HCT116 (cell line): ENCODE measurements at regions not wholly inside any gene's neighbourhood (a gene's known extent, or its start where the extent isn't known, plus 50 kb on each side); places are given as distances from the start of the nearest gene placed in this dataset.

Experiments
- ATAC-seq: fragments of 200-7000 bp; cut with Tn5 transposase; 2 replicates; pipeline ENCODE4 v1.9.1; 2020; ENCODE audit warnings: mild to moderate bottlenecking, moderate library complexity
- BruUV-seq: library from RNA; stranded (reverse); fragments of 400-500 nt; replicated peaks from 2 replicates; lab custom pipeline; 2021; lab: Mats Ljungman, UMichigan
- CTCF ChIA-PET: fragments of 300-600 bp; sonication (Branson Sonifier 250); formaldehyde crosslinking; loops from one replicate; lab custom pipeline; 2021; ENCODE audit warnings: antibody characterized with exemption; lab: Charles Lee
- POLR2A ChIA-PET: fragments of 300-600, 350-600 bp; sonication (Branson Sonifier 250); formaldehyde crosslinking; loops from one replicate; lab custom pipeline; 2021; ENCODE audit warnings: antibody characterized with exemption; lab: Charles Lee
- RAD21 ChIA-PET, 2 experiments: fragments of 300-600 bp; sonication (Branson Sonifier 250); formaldehyde crosslinking; loops; one replicate each; lab custom pipeline; 2023; ENCODE audit warnings: low total read pairs in 2 of 2; ENCODE audit not compliant: uncharacterized antibody in 2 of 2, unreplicated experiment in 2 of 2, low non-redundant PET in 1 of 2; lab: Charles Lee
- DNase-seq: peaks from one replicate; pipeline ENCODE4 v3.0.0-alpha.2; 2010; ENCODE audit warnings: low read depth, low spot score
- H2AFZ ChIP-seq: fragments of 200-600 bp; shearing (Covaris generic), sonication (generic); 2 replicates; pipeline ENCODE4 v1.6.1; 2017; ENCODE audit warnings: low read depth, mixed run types, mixed read lengths, antibody characterized with exemption, low read length; ENCODE audit not compliant: poor library complexity, severe bottlenecking
- H3K27ac ChIP-seq: 2 replicates; pipeline ENCODE4 v1.5.1; 2012; ENCODE audit warnings: low read depth, low read length
- H3K27me3 ChIP-seq: fragments of 200-600 bp; sonication (generic); 2 replicates; pipeline ENCODE4 v1.6.1; 2016; ENCODE audit warnings: mixed run types, low read length, mixed read lengths; ENCODE audit not compliant: insufficient read depth
- H3K36me3 ChIP-seq, 2 experiments: fragments of 200-500 bp in 1 of 2; fragments of 200-600 bp in 1 of 2; sonication (Bioruptor generic) in 1 of 2; sonication (generic) in 1 of 2; 2 replicates each; pipeline versions ENCODE4 v1.5.1 to v1.6.1; 2014 to 2016; ENCODE audit warnings: low read length in 2 of 2, inconsistent platforms in 1 of 2, mixed read lengths in 1 of 2, mixed run types in 1 of 2; ENCODE audit not compliant: insufficient read depth in 2 of 2, control insufficient read depth in 1 of 2
- H3K4me1 ChIP-seq, 2 experiments: fragments of 200-600 bp in 1 of 2; sonication (generic) in 1 of 2; 2 replicates each; pipeline versions ENCODE4 v1.5.1 to v1.6.1; 2012 to 2017; ENCODE audit warnings: low read length in 2 of 2, inconsistent platforms in 1 of 2, mild to moderate bottlenecking in 1 of 2, mixed read lengths in 1 of 2, mixed run types in 1 of 2, moderate library complexity in 1 of 2; ENCODE audit not compliant: insufficient read depth in 2 of 2, control insufficient read depth in 1 of 2
- H3K4me2 ChIP-seq: fragments of 200-600 bp; sonication (generic); 2 replicates; pipeline ENCODE4 v1.6.1; 2017; ENCODE audit warnings: mixed run types, low read length, mixed read lengths
- H3K4me3 ChIP-seq, 2 experiments: fragments of 200-600 bp in 1 of 2; sonication (generic) in 1 of 2; replicated peaks in 1 of 2; 2 replicates each; pipeline ENCODE4 v1.5.1; 2011 to 2016; ENCODE audit warnings: low read length in 2 of 2, control low read depth in 1 of 2, low read depth in 1 of 2, mild to moderate bottlenecking in 1 of 2, mixed read lengths in 1 of 2, mixed run types in 1 of 2
- H3K79me2 ChIP-seq: fragments of 200-600 bp; sonication (generic); 2 replicates; pipeline ENCODE4 v1.6.1; 2017; ENCODE audit warnings: mild to moderate bottlenecking, mixed run types, low read length, moderate library complexity, mixed read lengths; ENCODE audit not compliant: insufficient read depth
- H3K9ac ChIP-seq: fragments of 200-600 bp; sonication (generic); 2 replicates; pipeline ENCODE4 v1.6.1; 2016; ENCODE audit warnings: low read length, mixed read lengths
- H3K9me2 ChIP-seq: fragments of 200-600 bp; sonication (generic), shearing (Covaris generic); 2 replicates; pipeline ENCODE4 v1.6.1; 2017; ENCODE audit warnings: mixed run types, mild to moderate bottlenecking, moderate library complexity; ENCODE audit not compliant: insufficient read depth
- H3K9me3 ChIP-seq, 2 experiments: fragments of 200-500 bp in 1 of 2; fragments of 200-600 bp in 1 of 2; sonication (Bioruptor generic) in 1 of 2; sonication (generic) in 1 of 2; 2 replicates each; pipeline ENCODE4 v1.6.1; 2014 to 2017; ENCODE audit warnings: low read length in 2 of 2, mixed read lengths in 2 of 2, inconsistent platforms in 1 of 2, low read depth in 1 of 2, mild to moderate bottlenecking in 1 of 2, mixed run types in 1 of 2, moderate library complexity in 1 of 2; ENCODE audit not compliant: control insufficient read depth in 1 of 2, insufficient read depth in 1 of 2
- H4K20me1 ChIP-seq: fragments of 200-600 bp; sonication (generic), shearing (Covaris generic); 2 replicates; pipeline ENCODE4 v1.6.1; 2017; ENCODE audit warnings: mixed run types, mild to moderate bottlenecking, moderate library complexity; ENCODE audit not compliant: insufficient read depth
- ELF1 ChIP-seq: IDR thresholded peaks from 2 replicates; pipeline ENCODE4 v1.6.1; 2012; ENCODE audit warnings: low read depth, borderline replicate concordance
- JUND ChIP-seq: IDR thresholded peaks from 2 replicates; pipeline ENCODE4 v1.6.1; 2012
- RAD21 ChIP-seq: IDR thresholded peaks from 2 replicates; pipeline ENCODE4 v1.6.1; 2012; ENCODE audit warnings: low read depth, mild to moderate bottlenecking
- SIN3A ChIP-seq: IDR thresholded peaks from 2 replicates; pipeline ENCODE4 v1.6.1; 2012; ENCODE audit warnings: low read depth
- SP1 ChIP-seq: IDR thresholded peaks from 2 replicates; pipeline ENCODE4 v1.6.1; 2012; ENCODE audit warnings: low read depth
- TCF7L2 ChIP-seq: IDR thresholded peaks from 2 replicates; pipeline ENCODE4 v1.7.0; 2011; ENCODE audit warnings: borderline replicate concordance, inconsistent platforms; ENCODE audit not compliant: insufficient read depth, insufficient read length; ENCODE audit errors: extremely low read depth
- YY1 ChIP-seq: IDR thresholded peaks from 2 replicates; pipeline ENCODE4 v1.6.1; 2011; ENCODE audit warnings: low read length, low read depth, moderate library complexity, mild to moderate bottlenecking; ENCODE audit not compliant: insufficient replicate concordance; ENCODE audit errors: extremely low read depth
- intact Hi-C: fragments of 100-400 bp; cut with micrococcal nuclease; formaldehyde crosslinking; loops from 2 replicates; pipeline ENCODE4 v1.10.0; 2022
- TF ChIP-seq, protein P1 (sequence below), 3 experiments: fragments of 200-600 bp in 1 of 3; sonication (generic) in 1 of 3; IDR thresholded peaks in 2 of 3; conservative IDR thresholded peaks in 1 of 3; 2 replicates each; pipeline ENCODE4 v1.5.1; 2012 to 2017; ENCODE audit warnings: low read depth in 2 of 3, low read length in 2 of 3, antibody characterized with exemption in 1 of 3, borderline replicate concordance in 1 of 3, control low read depth in 1 of 3, mild to moderate bottlenecking in 1 of 3, mixed read lengths in 1 of 3, mixed run types in 1 of 3, moderate library complexity in 1 of 3; ENCODE audit not compliant: insufficient read depth in 1 of 3

DNA sequence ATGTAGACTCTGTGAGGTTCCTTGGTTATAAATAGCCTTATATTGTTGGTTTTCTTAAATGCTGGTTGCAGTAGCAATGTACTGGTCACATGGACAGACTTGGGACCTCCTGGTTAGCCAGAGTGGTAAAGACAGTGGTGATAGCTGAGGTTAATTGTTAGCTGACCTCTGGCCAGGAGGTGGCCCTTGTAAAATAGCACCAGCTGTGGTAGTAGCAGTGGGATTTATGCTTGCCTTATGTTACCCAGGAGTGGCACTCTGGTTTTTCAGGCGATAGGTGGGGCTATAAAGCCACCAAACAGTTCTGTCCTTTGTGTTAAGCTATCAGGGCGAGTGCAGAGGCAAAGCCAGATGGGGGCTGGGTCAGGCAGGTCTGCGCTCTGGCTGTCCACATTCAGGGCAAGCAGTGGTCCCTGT, 94.8 kb upstream of the SRD5A2 start:
- intact Hi-C loops, result no loop called here
- RAD21 ChIA-PET, result interaction anchor here in 1 of 2 experiments (0.6 kb wide), 1 partner anchor 31 kb away, joined by 3 read pairs; no protein-coding TSS in a partner anchor
- TF ChIP-seq, protein P1, sequence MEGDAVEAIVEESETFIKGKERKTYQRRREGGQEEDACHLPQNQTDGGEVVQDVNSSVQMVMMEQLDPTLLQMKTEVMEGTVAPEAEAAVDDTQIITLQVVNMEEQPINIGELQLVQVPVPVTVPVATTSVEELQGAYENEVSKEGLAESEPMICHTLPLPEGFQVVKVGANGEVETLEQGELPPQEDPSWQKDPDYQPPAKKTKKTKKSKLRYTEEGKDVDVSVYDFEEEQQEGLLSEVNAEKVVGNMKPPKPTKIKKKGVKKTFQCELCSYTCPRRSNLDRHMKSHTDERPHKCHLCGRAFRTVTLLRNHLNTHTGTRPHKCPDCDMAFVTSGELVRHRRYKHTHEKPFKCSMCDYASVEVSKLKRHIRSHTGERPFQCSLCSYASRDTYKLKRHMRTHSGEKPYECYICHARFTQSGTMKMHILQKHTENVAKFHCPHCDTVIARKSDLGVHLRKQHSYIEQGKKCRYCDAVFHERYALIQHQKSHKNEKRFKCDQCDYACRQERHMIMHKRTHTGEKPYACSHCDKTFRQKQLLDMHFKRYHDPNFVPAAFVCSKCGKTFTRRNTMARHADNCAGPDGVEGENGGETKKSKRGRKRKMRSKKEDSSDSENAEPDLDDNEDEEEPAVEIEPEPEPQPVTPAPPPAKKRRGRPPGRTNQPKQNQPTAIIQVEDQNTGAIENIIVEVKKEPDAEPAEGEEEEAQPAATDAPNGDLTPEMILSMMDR (IDR thresholded peaks at IDR 0.05 in 2 of 3, conservative IDR thresholded peaks at IDR 0.05 in 1 of 3; ENCODE audit: borderline replicate concordance in 1 of 3, insufficient read depth in 1 of 3, low read depth in 2 of 3, low read length in 2 of 3), result peak; percentile 34 to 49 (median 37); a peak in 4 of 6 replicates
- TF ChIP-seq RAD21 (peak; percentile 67), JUND (no peak), ELF1 (no peak), YY1 (no peak), SP1 (no peak), TCF7L2 (no peak)
- H3K9ac ChIP-seq, result no peak overlapping the region
- H4K20me1 ChIP-seq, result no peaks in the 10 kb centered on the region
- peak; percentile 15 for DNase-seq
- no peaks in the 10 kb centered on the region for H3K4me1 ChIP-seq
- CTCF ChIA-PET, result interaction anchor here (1.0 to 1.6 kb wide), 6 partner anchors 9 to 1704 kb away, joined by 3 to 5 read pairs (median 3); partner anchors contain the start of gene SLC30A6
- no peak overlapping the region for H2AFZ ChIP-seq
- no peaks in the 10 kb centered on the region for H3K27me3 ChIP-seq
- no peaks in the 10 kb centered on the region for H3K9me3 ChIP-seq
- H3K9me2 ChIP-seq, result no peaks in the 10 kb centered on the region
- POLR2A ChIA-PET, result no interaction called here
- peak; percentile 94 for ATAC-seq
- no peaks in the 10 kb centered on the region for H3K36me3 ChIP-seq
- no peak overlapping the region for H3K4me2 ChIP-seq
- no peaks in the 10 kb centered on the region for H3K79me2 ChIP-seq
- H3K4me3 ChIP-seq, result no peak overlapping the region
- H3K27ac ChIP-seq, result no peak overlapping the region
- BruUV-seq, result no TSS peak

DNA sequence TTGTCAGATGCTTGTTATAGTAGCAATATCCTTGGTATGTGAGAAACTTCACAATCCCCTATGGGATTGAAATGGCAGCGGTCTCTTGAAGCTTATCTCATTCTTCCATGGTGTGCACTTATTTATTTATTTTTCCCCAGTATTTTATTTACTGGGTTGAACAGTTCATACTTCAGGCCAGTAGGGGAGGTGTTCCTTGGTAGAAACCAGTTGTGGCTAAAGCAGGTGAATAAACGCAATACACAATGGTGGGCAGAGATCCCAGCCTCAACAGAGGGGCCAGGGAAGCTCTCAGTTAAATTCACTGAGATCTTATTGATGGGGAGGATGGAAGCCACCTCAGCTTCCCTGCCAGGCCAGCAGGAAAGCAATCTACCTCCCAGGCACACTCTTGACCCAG, 93.7 kb upstream of the SRD5A2 start:
- no TSS peak for BruUV-seq
- ATAC-seq (peak; percentile 52; the same call in 1 of the 2 replicates), DNase-seq (no peak)
- Histone ChIP-seq H3K4me3 (no peak overlapping the region), H3K4me2 (no peak overlapping the region), H3K4me1 (no peaks in the 10 kb centered on the region), H3K9me2 (no peaks in the 10 kb centered on the region), H4K20me1 (no peaks in the 10 kb centered on the region), H3K9me3 (no peaks in the 10 kb centered on the region), H3K27me3 (no peaks in the 10 kb centered on the region), H3K36me3 (no peaks in the 10 kb centered on the region), H3K9ac (no peak overlapping the region), H3K79me2 (no peaks in the 10 kb centered on the region), H2AFZ (no peak overlapping the region), H3K27ac (no peak overlapping the region)
- CTCF ChIA-PET, result interaction anchor here (1.0 to 1.6 kb wide), 4 partner anchors 162 to 1705 kb away, joined by 3 read pairs; partner anchors contain the start of gene SLC30A6
- intact Hi-C loops, result no loop called here
- RAD21 ChIA-PET, result no interaction called here
- TF ChIP-seq, protein P1 (IDR thresholded peaks at IDR 0.05 in 2 of 3, conservative IDR thresholded peaks at IDR 0.05 in 1 of 3; ENCODE audit: borderline replicate concordance in 1 of 3, insufficient read depth in 1 of 3, low read depth in 2 of 3, low read length in 2 of 3), result peak in 2 of 3 experiments; percentile 40 to 43; a peak in 4 of 6 replicates
- no peak for TF ChIP-seq SIN3A
- POLR2A ChIA-PET, result no interaction called here
